IPS DF 4.7 (cell line): ENCODE measurements at regions not wholly inside any gene's neighbourhood (a gene's known extent, or its start where the extent isn't known, plus 50 kb on each side); places are given as distances from the start of the nearest gene placed in this dataset.

ENCODE experiments used
- DNase-seq: peaks from one replicate; pipeline ENCODE4 v3.0.0-alpha.2; 2013; ENCODE audit warnings: low spot score; ENCODE audit errors: extremely low read depth

- DNase-seq = no peak
Measured at GRCh38 chr2:64196963-64197362, 52.7 kb upstream of the PELI1 start.

GRCh38 chr2:64201151-64201550 is 56.9 kb upstream of the PELI1 start:
- DNase-seq = no peak

GRCh38 chr2:64202206-64202845 is 58.1 kb upstream of the PELI1 start:
- no peak for DNase-seq

- no peak for DNase-seq
Measured at GRCh38 chr2:64203131-64203857, 59.1 kb upstream of the PELI1 start.

- DNase-seq = no peak
Measured at GRCh38 chr2:64203858-64204632, 59.8 kb upstream of the PELI1 start.

- no peak for DNase-seq
Measured at GRCh38 chr2:64204703-64205102, 60.5 kb upstream of the PELI1 start.

- no peak for DNase-seq
Measured at GRCh38 chr2:64205415-64205814, 61.2 kb upstream of the PELI1 start.

GRCh38 chr2:64207573-64207972 is 63.4 kb upstream of the PELI1 start:
- DNase-seq = no peak

GRCh38 chr2:64210816-64211215 is 66.6 kb upstream of the PELI1 start:
- DNase-seq = no peak

- DNase-seq = no peak
Measured at GRCh38 chr2:64211276-64211921, 67.2 kb upstream of the PELI1 start.

GRCh38 chr2:64212346-64212745 is 68.1 kb upstream of the PELI1 start:
- no peak for DNase-seq

- no peak for DNase-seq
Measured at GRCh38 chr2:64212801-64213321, 68.6 kb upstream of the PELI1 start.

GRCh38 chr2:64213532-64214275 is 69.5 kb upstream of the PELI1 start:
- DNase-seq = no peak

GRCh38 chr2:64214281-64215115 is 70.3 kb upstream of the PELI1 start:
- DNase-seq = no peak

- no peak for DNase-seq
Measured at GRCh38 chr2:64217198-64217869, 73.1 kb upstream of the PELI1 start.

- DNase-seq = no peak
Measured at GRCh38 chr2:64218137-64218802, 74.0 kb upstream of the PELI1 start.

- no peak for DNase-seq
Measured at GRCh38 chr2:64219149-64219548, 74.9 kb upstream of the PELI1 start.

- no peak for DNase-seq
Measured at GRCh38 chr2:64220265-64220664, 76.0 kb upstream of the PELI1 start.
